K562 (cell line): ENCODE measurements at regions not wholly inside any gene's neighbourhood (a gene's known extent, or its start where the extent isn't known, plus 50 kb on each side); places are given as distances from the start of the nearest gene placed in this dataset.

Experiments used
- ATAC-seq: fragments of 200-7000 bp; cut with Tn5 transposase; 3 replicates; pipeline ENCODE4 v1.9.1; 2020; ENCODE audit warnings: moderate library complexity
- BruUV-seq: library from RNA; stranded (reverse); fragments of 400-500 nt; replicated peaks from 2 replicates; lab custom pipeline; 2021; lab: Mats Ljungman, UMichigan
- CTCF ChIA-PET: fragments of 300-600 bp; formaldehyde crosslinking; extraction: SDS; loops from one replicate; lab custom pipeline; 2021; ENCODE audit warnings: low intra/inter-chr PET ratio; lab: Yijun Ruan, JAX
- POLR2A ChIA-PET: fragments of 300-600, 350-650 bp; sonication (Branson Sonifier 250); formaldehyde crosslinking; extraction: SDS; loops from one replicate; lab custom pipeline; 2021; ENCODE audit warnings: antibody characterized with exemption, inconsistent platforms; lab: Yijun Ruan, JAX
- DNase-seq, 4 experiments: peaks; one replicate each; pipeline versions ENCODE4 v3.0.0 to v3.0.0-alpha.2; 2011 to 2018; ENCODE audit warnings: low spot score in 3 of 4, mixed read lengths in 3 of 4; ENCODE audit errors: extremely low read depth in 1 of 4
- FAIRE-seq: peaks from 2 replicates; lab custom pipeline; 2011; peaks lifted over from hg19 to GRCh38; lab: Jason Lieb, UNC
- H2AFZ ChIP-seq: 2 replicates; pipeline ENCODE4 v1.6.0; 2011; ENCODE audit warnings: low read depth, low read length, control low read depth, inconsistent platforms
- H3K27ac ChIP-seq: fragments of 200-600 bp; 3 replicates; pipeline ENCODE4 v1.8.0; 2011; ENCODE audit warnings: low read depth, mild to moderate bottlenecking, control low read depth, inconsistent platforms, low read length, moderate library complexity, mixed read lengths; ENCODE audit errors: extremely low read depth
- H3K27me3 ChIP-seq, 2 experiments: fragments of 300-600 bp in 1 of 2; 2 replicates in 1 of 2; 3 replicates in 1 of 2; pipeline versions ENCODE4 v1.6.0 to v1.8.0; 2011; ENCODE audit warnings: inconsistent platforms in 2 of 2, low read length in 2 of 2, mild to moderate bottlenecking in 1 of 2, mixed read lengths in 1 of 2, moderate library complexity in 1 of 2; ENCODE audit not compliant: control insufficient read depth in 2 of 2, insufficient read depth in 2 of 2
- H3K36me3 ChIP-seq: fragments of 300-600 bp; 3 replicates; pipeline ENCODE4 v1.8.0; 2011; ENCODE audit warnings: mild to moderate bottlenecking, low read length, inconsistent platforms; ENCODE audit not compliant: control insufficient read depth, insufficient read depth
- H3K4me1 ChIP-seq, 2 experiments: fragments of 200-600 bp in 1 of 2; replicated peaks in 1 of 2; 2 replicates in 1 of 2; 3 replicates in 1 of 2; pipeline versions ENCODE4 v1.5.1 to v1.8.0; 2011; ENCODE audit warnings: inconsistent platforms in 2 of 2, low read length in 2 of 2, mild to moderate bottlenecking in 1 of 2, mixed read lengths in 1 of 2, moderate library complexity in 1 of 2; ENCODE audit not compliant: control insufficient read depth in 2 of 2, insufficient read depth in 2 of 2
- H3K4me2 ChIP-seq: 2 replicates; pipeline ENCODE4 v1.6.1; 2011; ENCODE audit warnings: low read length, control low read depth, inconsistent platforms, mixed read lengths; ENCODE audit not compliant: insufficient read depth
- H3K4me3 ChIP-seq: fragments of 200-600 bp; sonication (generic), shearing (Covaris generic); 2 replicates; pipeline ENCODE4 v1.5.1; 2016; ENCODE audit warnings: control low read depth, inconsistent platforms
- H3K79me2 ChIP-seq: fragments of 200-600 bp; 3 replicates; pipeline ENCODE4 v1.8.0; 2011; ENCODE audit warnings: low read length, inconsistent platforms; ENCODE audit not compliant: control insufficient read depth, insufficient read depth
- H3K9ac ChIP-seq, 2 experiments: 2 replicates each; pipeline versions ENCODE4 v1.6.0 to v1.6.1; 2011; ENCODE audit warnings: low read depth in 2 of 2, low read length in 2 of 2, control low read depth in 1 of 2, inconsistent platforms in 1 of 2, mild to moderate bottlenecking in 1 of 2, mixed read lengths in 1 of 2; ENCODE audit not compliant: insufficient read depth in 1 of 2
- H3K9me1 ChIP-seq: one replicate; pipeline ENCODE4 v1.6.0; 2011; ENCODE audit warnings: inconsistent platforms, mild to moderate bottlenecking, low read length, moderate library complexity; ENCODE audit not compliant: control insufficient read depth, insufficient read depth
- H3K9me3 ChIP-seq: replicated peaks from 2 replicates; pipeline ENCODE4 v1.5.1; 2011; ENCODE audit warnings: low read depth, low read length, inconsistent platforms; ENCODE audit not compliant: control insufficient read depth, insufficient read depth
- H4K20me1 ChIP-seq: replicated peaks from 2 replicates; pipeline ENCODE4 v1.6.1; 2011; ENCODE audit warnings: low read length, inconsistent platforms, mixed read lengths; ENCODE audit not compliant: control insufficient read depth, insufficient read depth
- C11orf30 ChIP-seq: fragments of 450-650 bp; IDR thresholded peaks from 2 replicates; pipeline ENCODE4 v1.6.1; 2016; ENCODE audit warnings: low read depth, mild to moderate bottlenecking
- MYBL2 ChIP-seq, 2 experiments: fragments of 450-650 bp in 1 of 2; sonication (generic) in 1 of 2; formaldehyde crosslinking in 1 of 2; IDR thresholded peaks; 2 replicates each; pipeline versions ENCODE4 v1.6.1 to v1.8.1; 2017 to 2022; ENCODE audit warnings: borderline replicate concordance in 1 of 2, inconsistent platforms in 1 of 2, low read depth in 1 of 2, mild to moderate bottlenecking in 1 of 2, missing genetic modification reagents in 1 of 2, moderate library complexity in 1 of 2
- PTTG1 ChIP-seq: fragments of 450-650 bp; IDR thresholded peaks from 2 replicates; pipeline ENCODE4 v1.6.1; 2016; ENCODE audit warnings: low read depth, mild to moderate bottlenecking, missing genetic modification characterization, missing compliant biosample characterization
- SMARCC2 ChIP-seq: fragments of 450-650 bp; IDR thresholded peaks from 2 replicates; pipeline ENCODE4 v1.6.1; 2017; ENCODE audit warnings: antibody characterized with exemption, moderate library complexity, mild to moderate bottlenecking, low read depth
- YY1 ChIP-seq, 3 experiments: IDR thresholded peaks; 2 replicates each; pipeline ENCODE4 v1.6.1; 2011; ENCODE audit warnings: low read length in 2 of 3, mild to moderate bottlenecking in 2 of 3, moderate library complexity in 2 of 3, borderline replicate concordance in 1 of 3, control low read depth in 1 of 3, low read depth in 1 of 3; ENCODE audit not compliant: insufficient read depth in 3 of 3, insufficient replicate concordance in 2 of 3, control insufficient read depth in 1 of 3, insufficient read length in 1 of 3; ENCODE audit errors: extremely low read depth in 1 of 3
- ZNF830 ChIP-seq: fragments of 250-450 bp; sonication (Bioruptor Pico); IDR thresholded peaks from 2 replicates; pipeline ENCODE4 v1.5.0; 2021; ENCODE audit warnings: mild to moderate bottlenecking
- WGBS: fragments of 100-300 bp; shearing (Covaris generic); methylation state at CpG from one replicate; pipeline ENCODE4 v1.1.6; 2016; ENCODE audit warnings: low coverage, mixed read lengths; ENCODE audit not compliant: insufficient coverage; ENCODE audit errors: missing lambda C conversion rate; 5-methylcytosine and 5-hydroxymethylcytosine counted together
- in situ Hi-C: fragments of 300-500 bp; cut with MboI; formaldehyde crosslinking; loops from 4 replicates; pipeline ENCODE4 v1.15.0; 2018; ENCODE audit warnings: inconsistent platforms, mixed read lengths
- intact Hi-C: fragments of 100-400 bp; cut with micrococcal nuclease; formaldehyde crosslinking; loops from 2 replicates; pipeline ENCODE4 v1.14.2; 2022

DNA sequence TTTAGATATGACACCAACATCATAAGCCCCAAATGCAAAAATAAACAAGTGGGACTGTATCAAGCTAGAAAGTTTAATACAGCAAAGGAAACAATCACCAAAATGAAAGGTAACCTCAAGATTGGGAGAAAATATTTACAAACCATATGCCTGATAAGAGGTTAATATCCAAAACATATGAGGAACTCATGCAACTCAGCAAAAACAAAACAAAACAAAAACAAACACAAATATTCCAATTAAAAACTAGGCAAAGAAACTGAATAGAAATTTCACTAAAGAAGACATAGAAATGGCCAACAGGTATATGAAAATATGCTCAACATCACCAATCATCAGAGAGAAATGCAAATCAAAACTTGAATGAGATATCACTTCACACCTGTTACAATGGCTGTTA, 116.5 kb upstream of the ATP1B1 start (continued):
- peak; percentile 50 for TF ChIP-seq C11orf30

DNA sequence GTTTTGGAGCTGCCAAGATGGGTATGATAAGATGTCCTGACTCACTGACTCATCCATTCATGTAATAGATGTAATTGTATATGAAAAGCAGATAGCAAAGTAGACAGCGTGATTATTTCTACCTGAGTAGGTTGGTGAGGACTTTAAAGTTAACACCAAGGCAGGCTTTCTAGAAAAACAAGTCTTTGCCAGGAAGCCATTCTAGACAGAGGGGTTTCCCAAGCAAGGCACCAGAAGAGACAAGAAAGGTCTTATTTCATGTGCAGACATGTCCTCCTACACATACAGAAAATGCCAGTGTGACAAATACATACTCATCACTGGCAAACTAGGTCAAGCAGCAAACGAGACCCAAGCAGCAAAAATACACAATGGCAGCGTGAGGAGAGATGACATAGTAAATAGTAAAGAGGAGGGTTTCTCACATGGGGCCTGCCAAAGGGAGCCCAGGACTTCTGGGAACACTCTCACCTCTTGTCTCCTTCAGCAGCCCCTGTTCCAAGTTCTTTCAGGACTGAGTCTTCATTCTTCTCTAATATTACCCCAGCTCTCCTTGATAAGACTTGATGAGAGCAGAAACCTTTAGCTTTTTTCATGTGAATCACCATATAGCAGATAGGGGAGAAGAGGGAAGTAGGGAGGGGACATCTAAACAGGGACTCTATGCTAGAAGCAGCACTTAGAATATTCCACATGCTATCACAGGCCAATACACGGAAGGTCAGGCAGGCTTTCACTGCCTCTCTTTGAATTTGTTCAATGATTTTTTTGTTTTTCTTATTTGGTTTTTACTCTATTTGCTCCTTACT, 114.6 kb upstream of the ATP1B1 start:
- no peak overlapping the region for H3K4me3 ChIP-seq
- H3K9me1 ChIP-seq: no peaks in the 10 kb centered on the region
- no TSS peak for BruUV-seq
- H4K20me1 ChIP-seq: no peaks in the 10 kb centered on the region
- no peaks in the 10 kb centered on the region for H3K79me2 ChIP-seq
- CTCF ChIA-PET: no interaction called here
- TF ChIP-seq YY1 (IDR thresholded peaks at IDR 0.05; ENCODE audit: borderline replicate concordance in 1 of 3, control insufficient read depth in 1 of 3, extremely low read depth in 1 of 3, insufficient read depth in 3 of 3, insufficient read length in 1 of 3, insufficient replicate concordance in 2 of 3, low read depth in 1 of 3, low read length in 2 of 3) (no peak), PTTG1 (tag) (no peak), ZNF830 (CRISPR knock-in tag) (no peak), SMARCC2 (no peak), MYBL2 (IDR thresholded peaks at IDR 0.05; ENCODE audit: low read depth) (no peak), MYBL2 (CRISPR knock-in tag; IDR thresholded peaks at IDR 0.05; ENCODE audit: borderline replicate concordance) (no peak)
- no peak overlapping the region for H3K4me2 ChIP-seq
- no peaks in the 10 kb centered on the region for H3K27me3 ChIP-seq
- DNase-seq (no peak), ATAC-seq (no peak), FAIRE-seq (no peak)
- H2AFZ ChIP-seq: no peak overlapping the region
- POLR2A ChIA-PET: no interaction called here
- in situ Hi-C loops (no loop called here), intact Hi-C loops (no loop called here)
- no peaks in the 10 kb centered on the region for H3K36me3 ChIP-seq
- no peaks in the 10 kb centered on the region for H3K4me1 ChIP-seq
- no peak overlapping the region for H3K9ac ChIP-seq
- WGBS: 3% methylated on average over 4 of the region's 4 CpGs
- H3K9me3 ChIP-seq: no peaks in the 10 kb centered on the region
- H3K27ac ChIP-seq: no peak overlapping the region
